NCI-H187 treated with DMSO at 0.1 percent for 48 hours (cell line): ENCODE measurements at regions not wholly inside any gene's neighbourhood (a gene's known extent, or its start where the extent isn't known, plus 50 kb on each side); places are given as distances from the start of the nearest gene placed in this dataset.

ENCODE experiments used
- DNase-seq: peaks from one replicate; lab custom pipeline; 2025; lab: John Stamatoyannopoulos, UW

DNA sequence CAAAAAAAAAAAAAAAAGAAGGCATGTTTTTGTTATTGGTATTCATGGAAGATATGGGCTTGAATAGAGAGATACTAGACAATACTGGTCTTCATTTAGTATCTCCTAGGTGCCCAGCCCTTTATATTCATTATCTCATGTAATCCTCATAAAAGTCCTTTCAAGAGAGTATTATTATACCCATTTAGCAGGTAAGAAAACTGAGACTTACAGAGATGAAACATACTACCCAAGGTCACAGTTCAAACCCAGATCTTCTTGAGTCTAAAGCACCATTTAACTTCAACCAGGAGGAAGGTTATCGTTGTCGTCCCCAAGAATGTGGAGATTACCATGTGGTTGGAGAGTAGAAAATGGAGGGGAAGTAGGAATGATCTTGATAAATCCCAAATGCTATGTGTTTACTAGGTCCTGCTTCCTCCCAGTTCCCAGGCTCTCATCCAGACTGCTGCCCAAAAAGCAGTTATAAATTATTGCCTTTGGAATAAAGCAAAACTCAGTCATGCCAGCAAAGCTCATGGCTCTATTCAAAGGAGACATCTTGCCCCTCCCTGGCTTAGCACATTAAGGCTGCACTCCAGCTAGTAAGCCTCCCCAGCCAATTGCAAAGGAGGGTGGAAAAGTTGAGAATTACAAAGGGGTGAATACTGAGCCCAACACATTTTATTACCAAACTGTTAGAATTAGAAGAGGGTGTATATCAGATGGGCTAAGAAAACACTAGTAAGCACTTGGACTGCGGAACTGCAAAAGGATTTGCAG is 163.9 kb downstream of the PIK3R1 start:
- no peak for DNase-seq

DNA sequence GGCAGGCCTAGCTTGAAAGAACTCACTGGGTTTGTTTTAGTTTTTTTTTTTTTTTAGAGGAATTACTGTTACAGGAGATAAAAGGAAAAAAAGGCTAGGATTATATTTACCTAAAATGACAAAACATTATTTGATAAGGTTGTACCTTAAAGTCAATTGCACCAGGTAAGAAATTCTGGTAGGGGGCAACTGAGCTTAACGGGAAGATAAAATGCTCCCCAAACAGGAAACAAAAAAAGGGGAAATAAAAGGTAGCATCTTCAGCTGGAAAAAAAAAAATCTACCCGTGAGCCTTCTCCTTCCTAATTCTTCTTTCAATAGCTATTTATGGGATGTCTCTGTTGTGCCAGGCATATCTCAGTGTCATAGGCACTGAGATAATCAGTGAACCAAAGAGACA is 164.5 kb downstream of the PIK3R1 start:
- no peak for DNase-seq

DNA sequence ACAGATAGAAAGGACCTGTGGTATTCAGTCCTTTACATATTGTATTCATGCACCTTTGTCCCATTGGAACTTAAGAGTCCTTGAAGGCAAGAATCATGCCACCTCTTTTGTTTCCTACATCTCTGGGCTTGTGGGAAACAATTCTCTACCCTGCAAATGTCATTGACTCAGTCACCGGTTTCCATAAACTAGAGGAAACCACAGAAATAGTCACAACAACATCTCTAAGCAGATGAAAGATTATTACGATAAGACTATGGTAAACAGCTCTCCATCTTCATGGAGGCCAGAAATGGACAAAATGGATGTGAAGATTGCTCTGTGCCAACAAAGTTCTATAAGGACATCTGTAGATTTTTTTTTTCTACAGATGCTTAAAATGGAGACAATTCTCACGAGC is 165.5 kb downstream of the PIK3R1 start:
- no peak for DNase-seq

DNA sequence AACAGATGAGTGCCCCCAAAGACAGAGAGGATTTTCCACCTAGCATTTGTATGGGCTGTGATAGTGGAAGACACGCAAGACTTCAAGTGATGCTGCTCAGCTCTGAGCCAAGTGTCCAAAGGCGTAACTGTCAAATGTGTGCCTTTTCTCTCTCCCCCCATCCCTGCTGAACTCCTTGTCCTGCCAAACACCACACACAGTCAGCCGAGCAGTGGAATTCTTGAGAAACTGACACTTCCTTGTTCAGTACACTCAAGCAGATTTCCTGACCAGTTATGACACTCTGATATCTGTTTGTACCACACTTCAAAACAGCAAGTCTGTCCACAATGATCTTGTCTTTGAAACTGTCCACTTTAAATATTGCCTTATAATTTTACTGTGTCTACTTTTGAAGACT is 166.4 kb downstream of the PIK3R1 start:
- no peak for DNase-seq

DNA sequence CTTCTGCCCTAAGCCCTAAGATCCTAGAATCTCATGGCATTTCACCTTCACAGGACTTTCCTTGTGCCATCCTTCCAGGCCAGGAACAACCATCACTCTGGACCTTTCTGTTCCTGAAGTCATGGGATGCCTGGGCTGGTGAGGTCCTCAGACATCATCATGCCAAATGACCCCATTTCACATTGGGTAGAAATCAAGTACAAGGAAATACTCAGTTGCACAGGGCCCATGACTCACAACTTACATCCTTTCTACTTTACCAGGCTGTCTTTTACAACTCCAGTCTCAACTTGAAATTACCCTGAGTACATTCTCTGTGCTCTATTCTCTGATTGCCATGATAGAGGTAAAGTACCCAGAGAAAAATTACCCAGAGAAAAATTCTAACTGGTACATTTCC is 167.1 kb downstream of the PIK3R1 start:
- DNase-seq, result no peak

DNA sequence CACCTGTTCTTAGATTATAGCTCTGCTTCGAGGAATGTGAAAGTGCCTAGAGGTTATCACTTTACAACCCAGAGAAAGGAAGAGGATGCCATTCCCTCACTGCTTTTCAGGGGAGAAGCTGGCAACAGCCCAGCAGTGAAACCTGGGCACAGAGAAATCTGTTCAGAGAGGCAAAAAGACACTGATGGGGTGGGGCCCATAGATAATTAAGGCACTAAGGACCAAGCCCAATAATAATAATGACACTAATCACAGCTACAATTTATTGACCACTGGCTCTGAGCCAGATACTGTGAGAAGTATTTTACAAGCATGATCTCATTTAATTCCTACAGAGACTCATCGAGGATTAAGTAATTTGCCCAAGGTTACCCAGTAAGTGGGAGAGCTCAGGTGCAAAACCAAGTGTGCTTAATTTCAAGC is 168.3 kb downstream of the PIK3R1 start:
- DNase-seq, result no peak

DNA sequence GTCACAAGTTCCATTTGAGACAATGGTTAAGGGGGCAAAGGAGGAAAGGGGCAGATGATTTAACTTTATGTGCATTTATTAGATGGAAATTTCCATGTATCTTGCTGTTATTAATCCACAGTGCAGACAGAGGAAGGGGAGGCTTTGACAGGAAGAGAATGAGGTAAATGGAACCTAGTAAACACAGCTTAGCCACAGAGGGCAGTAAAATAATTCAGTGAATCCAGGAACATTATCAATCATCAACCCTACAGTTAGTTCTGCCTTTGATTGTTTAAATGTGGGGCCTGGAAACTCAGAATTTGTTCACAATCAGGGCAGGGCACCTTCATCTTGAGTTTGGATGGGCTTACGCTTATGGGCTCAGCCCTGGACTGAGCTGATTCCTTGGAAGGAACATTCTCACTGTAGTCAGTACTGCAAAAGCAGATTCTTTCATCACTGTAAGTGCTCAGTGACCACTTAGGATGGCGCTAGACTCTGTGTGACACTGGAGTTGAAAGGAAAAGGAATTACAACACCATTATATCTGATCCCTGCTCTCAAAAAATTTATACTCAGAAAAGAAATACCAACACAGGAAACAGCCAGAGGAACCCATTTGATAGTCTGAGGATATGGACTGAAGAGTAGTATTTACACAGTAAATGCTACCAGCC is 169.5 kb downstream of the PIK3R1 start:
- DNase-seq, result no peak

DNA sequence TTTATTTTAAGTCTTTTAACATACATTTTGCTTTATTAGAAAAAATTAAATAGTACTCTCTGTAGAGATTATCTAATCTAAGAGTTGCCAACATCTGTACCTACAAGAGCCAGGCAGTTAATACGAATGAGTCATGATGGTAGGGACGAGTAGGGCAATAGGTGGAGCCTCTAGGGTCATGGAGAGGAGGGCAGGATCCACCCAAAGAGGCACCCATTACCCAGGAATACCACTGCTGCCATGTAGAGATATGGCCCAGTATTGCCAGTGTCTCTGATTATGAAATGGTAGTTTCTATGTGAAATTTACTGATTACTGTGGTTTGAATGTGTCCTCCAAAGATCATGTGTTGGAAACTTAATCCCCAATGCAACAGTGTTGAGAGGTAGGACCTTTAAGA is 170.4 kb downstream of the PIK3R1 start:
- DNase-seq, result no peak

DNA sequence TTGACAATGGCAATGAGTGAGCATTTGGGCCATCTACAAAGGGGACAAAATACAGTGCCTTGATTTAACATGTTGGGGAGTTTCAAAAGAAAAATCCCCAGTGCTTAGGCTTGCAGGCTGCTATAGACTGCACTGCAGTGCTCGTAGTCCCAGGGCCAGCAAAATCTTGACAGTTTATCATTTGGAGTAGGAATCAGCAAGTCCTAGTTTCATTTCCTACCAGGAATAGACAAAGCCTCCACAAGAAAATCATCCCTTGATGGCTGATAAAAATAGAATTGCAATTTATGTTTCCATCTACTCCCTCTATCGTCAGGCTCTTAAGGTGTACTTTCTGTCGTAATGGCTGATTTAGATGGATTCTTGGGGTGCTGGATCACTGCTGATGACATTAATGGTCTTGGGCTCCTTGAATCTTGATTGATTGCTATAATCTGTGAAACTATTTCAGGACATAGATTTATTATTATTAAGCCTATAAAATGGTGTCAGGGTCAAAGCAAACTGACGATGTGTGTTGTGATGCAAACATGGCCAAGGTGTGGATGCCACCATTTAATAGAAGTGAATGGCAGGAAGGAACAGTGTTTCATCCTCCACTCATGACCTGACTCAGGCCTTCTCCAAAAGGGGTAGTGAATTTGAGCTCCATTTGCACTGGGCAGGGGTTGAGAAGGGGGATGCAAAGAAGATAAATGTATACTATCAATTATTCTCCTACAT is 171.7 kb downstream of the PIK3R1 start:
- no peak for DNase-seq

DNA sequence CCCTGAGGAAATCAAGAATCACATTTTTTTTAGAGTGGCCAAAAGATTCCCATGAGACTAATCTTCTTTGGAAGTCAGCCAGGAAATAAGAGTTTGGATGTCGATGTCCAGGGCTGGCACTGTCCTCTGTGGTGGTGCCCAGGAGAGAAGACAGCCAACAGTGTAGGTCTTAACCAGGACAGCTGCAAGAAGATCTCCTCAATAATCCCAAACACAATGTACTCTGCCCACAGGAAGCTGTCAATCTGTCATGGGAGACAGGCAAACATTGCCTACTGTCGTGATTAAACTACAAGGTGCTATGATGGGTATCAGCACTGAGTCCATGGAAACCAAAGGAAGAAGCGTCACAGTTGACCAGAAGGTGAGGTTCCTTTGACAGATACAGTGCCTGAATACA is 174.1 kb downstream of the PIK3R1 start:
- no peak for DNase-seq

DNA sequence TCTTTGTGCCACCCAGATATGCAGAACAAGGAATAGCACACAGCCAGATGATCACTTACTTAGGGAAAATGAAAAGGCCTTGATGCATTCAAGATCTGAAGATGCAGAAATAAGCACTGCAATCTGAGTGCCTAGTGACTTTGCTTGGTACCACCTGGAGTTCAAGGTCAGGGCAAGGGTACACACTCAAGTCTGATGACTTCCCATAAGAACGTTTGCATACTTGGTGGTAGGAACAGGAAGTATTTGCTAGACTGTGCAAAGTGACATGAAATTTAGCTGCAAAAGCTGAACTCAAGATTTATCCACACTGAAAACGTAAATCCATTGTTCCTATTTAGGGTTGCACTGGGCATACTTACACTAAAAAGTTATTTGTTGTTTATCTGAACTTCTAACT is 177.1 kb downstream of the PIK3R1 start:
- no peak for DNase-seq

DNA sequence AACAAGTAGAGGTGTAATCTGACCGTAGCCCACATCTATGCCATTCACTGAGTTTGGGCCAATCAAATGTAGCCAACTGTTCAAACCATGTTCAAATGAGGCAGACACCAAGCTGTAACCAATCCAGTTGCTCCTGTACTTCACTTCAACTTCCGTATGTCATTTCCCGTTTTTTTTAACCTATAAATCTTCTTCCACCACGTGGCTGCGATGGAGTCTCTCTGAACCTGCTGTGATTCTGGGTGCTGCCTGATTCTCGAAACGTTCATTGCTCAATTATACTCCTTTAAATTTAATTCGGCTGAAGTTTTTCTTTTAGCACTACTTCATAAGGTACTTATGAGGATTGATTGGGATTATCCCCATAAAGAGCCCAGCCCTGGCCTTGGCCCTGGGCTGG is 179.7 kb downstream of the PIK3R1 start:
- DNase-seq, result no peak

DNA sequence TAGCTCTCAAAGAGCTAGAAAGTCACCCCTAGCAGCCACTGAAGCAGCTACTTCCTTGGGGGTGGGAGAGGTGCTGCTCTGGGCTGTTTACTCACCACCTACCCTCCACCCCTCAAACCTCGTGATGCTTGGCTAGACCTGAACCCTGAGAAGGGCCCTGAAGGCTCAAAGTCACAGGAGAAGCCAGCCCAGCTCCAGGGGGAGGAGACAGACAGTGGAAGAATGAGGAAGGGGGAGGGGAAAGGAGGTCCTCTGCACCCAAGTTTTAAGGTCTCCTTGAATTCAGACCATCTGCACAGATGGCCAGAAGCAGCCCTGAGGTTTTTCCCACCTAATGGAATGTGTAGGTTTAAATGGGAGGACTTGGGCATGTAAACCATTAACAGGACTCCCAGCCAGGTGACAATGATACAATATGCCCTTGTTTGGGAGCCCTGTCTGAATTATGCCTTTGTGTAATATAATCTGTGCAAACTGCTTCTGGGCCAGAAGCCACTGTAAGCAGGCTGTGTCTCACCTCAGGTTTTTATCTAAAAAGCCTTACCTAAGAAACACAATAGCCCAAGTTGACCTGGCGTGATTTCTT is 180.5 kb downstream of the PIK3R1 start:
- DNase-seq, result no peak

DNA sequence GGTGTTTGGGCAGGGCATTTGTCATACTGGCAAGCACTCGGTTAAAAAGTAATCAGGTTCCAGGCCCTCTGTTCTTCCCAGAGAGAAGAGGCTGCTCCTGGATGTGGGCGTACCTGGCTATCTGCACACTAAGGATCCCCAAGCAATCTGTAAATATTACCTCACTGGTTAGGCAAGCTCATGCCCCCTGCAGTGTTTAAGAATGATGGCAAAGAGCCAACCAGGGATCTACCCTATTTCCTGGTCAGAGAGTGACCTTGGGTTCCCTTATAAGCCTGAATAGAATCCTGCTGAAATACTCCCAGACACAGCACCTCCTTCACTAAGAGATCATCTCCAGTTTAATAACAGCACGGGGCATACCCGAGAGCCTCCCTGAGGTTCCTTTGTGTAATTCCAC is 181.2 kb downstream of the PIK3R1 start:
- DNase-seq, result no peak

DNA sequence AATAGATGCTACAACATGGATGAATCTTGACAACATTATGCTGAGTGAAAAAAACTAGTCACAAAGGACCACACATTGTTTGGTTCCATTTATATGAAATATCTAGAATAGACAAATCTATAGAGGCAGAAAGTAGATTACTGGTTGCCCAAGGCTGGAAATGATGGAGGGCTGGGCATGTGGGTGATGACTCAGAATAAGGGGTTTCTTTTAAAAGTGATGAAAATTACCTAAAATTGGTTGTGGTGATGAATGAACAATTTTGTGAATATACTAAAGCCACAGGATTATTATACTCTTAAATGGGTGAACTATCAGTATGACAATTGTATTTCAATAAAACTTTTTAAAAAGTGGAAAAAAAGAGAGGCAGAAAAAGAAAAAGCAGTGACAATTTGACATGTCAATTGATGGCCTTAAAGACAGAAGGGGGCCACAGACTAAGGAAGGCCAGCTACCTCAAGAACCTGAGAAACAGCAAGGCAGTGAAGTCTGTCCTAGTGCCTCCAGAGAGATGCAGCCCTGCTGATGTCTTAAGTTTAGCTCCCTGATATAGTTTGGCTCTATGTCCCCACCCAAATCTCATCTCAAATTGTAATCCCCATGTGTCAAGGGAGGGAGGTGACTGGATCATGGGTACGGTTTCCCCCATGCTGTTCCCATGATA is 182.7 kb downstream of the PIK3R1 start:
- DNase-seq, result no peak

DNA sequence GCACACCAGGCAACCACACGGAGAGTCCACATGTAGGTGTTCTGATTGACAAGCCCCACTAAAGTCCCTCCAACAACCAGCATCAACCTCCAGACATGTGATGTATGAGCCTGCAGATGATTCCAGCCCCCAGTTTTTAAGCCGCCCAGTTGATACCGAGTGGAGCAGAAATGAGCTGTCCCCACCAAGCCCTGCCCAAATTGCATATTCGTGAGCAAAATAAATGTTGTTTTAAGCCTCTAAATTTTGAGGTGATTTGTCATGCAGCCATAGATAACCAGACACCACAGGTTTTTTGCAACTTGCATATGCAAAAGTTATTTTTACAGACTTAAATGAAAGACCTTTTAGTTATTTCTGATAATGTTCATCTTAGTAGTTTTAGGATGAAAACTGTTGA is 187.7 kb downstream of the PIK3R1 start:
- DNase-seq, result no peak

DNA sequence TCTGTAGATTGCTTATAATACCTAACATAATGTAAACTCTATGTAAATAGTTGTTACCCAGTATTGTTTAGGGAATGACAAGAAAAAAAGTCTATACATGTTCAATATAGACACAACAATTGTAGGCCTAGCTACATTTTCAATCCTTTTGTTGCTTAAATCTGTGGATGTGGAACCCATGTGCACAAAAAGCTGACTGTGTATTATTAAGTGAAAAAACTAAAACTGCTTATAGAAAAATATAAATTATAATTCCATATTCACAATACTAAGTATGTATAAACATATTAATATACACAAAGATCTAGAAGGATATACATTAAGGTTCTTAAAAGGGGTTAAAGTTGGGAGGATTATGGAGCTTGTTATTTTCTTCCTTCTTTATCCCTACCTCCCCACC is 188.7 kb downstream of the PIK3R1 start:
- DNase-seq, result no peak

DNA sequence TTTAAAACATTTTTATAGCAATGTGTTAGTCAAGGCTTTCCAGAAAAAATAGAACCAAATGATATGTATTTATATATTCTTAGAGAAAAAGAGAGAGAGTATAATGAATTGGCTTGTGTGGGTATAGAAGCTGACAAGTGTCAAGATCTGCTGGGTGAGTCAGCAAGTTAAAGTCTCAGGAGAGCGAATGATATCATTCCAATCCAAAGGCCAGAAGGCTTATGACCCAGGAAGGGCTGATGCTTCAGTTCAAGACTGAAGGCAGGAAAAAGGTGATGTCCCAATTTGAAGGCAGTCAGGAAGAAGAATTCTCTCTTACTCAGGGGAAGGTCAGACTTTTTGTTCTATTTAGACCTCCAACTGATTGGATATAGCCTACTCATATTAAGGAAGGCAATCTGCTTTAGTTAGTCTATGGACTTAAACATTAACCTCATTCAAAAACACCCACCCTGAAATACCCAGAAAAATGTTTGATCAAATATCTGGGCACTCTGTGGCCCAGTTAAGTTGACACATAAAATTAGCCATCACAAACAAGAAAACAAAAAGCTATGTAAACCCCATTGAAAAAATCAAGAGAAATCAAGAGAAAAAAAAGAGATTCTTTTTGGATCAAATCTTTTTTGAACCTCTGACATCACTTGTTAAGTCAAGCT is 189.6 kb downstream of the PIK3R1 start:
- DNase-seq, result no peak

DNA sequence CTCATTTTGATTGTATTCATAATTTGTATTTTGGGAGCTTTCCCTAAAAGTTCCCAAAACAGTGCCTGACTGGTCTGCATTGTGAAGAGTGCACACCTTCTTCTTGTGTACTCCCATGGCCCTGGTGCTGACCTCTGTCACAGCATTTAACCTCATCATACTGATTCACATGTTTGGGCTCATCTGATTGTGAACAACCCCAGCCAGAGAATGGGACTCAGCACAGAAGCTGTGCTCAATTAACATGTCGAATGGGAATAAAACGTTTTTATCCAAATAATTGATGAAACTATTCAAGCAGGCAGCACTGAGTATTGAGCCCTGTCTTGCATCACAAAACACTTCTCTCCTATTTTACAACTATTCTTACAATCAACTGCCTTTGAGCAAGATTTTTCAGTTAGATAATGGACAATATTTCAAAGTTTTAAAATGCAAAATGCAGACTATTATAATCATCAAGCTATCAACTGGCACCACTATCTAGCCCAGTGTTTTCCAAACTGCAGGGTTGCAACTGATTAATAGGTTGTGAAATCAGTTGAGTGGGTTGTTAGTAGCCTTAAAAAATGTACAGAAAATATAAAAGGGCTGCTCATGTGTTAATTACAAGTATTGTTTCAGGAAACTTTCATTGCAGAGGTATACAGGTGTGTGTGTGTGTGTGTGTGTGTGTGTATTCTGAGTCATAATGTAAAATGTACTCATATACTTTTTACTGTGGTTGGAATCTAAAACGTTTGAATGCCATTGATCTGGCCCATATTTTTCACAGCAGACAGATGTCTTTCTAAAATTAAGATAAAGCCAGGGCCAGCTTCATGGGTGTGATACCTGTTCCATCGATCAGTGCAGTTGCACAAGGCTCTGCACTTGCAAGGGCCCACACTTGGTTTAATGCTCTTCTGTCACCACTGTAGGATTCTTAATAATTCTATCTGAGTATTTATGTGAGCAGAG is 190.5 kb downstream of the PIK3R1 start:
- no peak for DNase-seq

DNA sequence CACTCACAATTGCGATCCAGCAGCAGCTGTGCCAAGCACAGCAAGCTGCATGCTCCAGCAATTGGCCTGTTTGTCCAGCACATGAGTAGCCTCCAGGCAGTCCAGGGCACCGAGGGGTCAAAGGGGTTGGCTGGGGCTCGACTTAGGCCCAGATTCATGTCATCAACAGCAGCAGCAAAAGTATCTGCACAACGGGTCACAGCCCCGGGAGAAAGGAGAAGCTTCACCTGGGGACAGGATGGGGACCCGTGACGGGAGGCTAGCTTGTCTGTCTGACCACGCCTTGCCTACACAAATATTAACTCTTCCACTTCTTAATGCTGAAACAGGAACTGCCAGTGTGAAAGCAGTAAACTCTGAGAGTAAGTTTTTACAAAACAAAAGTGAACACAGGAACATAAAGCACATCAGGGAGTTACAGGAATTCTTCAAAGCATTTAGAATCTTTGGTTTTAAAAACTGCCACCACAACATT is 191.2 kb downstream of the PIK3R1 start:
- DNase-seq, result no peak
